ENCODE measurements at regions not wholly inside any gene's neighbourhood (a gene's known extent, or its start where the extent isn't known, plus 50 kb on each side); places are given as distances from the start of the nearest gene placed in this dataset.
"Not testable (repeated sequence)": the region's sequence is repeated elsewhere in the genome, so short reads cannot be mapped to it uniquely, and the experiment has no call there.

DNA sequence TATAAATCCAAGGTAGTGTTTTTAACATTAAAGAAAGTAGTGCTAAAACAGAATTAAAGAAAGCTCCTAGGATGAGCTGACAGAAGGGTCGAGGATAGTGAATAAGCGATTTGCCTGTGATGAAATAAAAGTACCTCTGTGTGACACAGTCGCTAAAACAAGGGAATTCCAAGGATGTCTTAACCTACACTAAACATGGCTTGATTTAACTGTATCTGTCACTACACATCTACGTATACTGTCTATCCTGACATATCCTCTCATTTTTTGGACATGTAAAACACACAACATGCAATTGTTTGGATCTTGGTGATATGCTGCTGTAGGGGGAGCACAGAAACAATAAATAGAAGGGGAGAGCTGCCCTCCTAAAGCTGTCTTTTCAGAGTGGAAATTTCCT, 580.8 kb upstream of the SLC8A1 start:
- ATAC-seq (replicated peaks in 1 of 2) (no peak), DNase-seq (no peak)
- H3K27ac Mint-ChIP-seq = no peak overlapping the region
- peaks cover 1 to 6% of the 10 kb centered on the region in 2 donors for H3K9me3 Mint-ChIP-seq
- H3K36me3 Mint-ChIP-seq (ENCODE audit: insufficient read depth in 2 of 2) = no peaks in the 10 kb centered on the region
- H3K27me3 Mint-ChIP-seq (ENCODE audit: low read depth) = no peaks in the 10 kb centered on the region
- no peaks in the 10 kb centered on the region for H3K4me1 Mint-ChIP-seq (ENCODE audit: low read depth)
- H3K4me3 Mint-ChIP-seq = no peak overlapping the region

DNA sequence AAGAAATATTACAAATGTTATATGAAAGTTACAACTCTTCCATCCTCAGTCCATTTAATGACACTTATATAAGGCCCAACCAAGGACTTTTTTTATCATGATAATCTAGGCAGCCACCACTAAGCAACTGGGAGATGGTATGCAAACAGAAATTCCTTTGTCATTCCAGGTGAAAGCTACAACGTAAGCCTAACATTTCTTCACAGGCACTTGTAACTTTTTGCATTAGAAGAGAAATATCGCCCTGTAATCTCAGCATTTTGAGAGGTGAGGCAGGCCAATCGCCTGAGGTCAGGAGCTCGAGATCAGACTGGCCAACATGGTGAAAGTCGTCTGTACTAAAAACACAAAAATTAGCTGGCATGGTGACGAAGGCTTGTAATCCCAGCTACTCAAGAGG, 581.2 kb upstream of the SLC8A1 start:
- no peak for ATAC-seq (replicated peaks in 1 of 2)
- Mint-ChIP-seq H3K27me3 (ENCODE audit: low read depth) (no peaks in the 10 kb centered on the region), H3K4me3 (no peak overlapping the region), H3K4me1 (ENCODE audit: low read depth) (no peaks in the 10 kb centered on the region), H3K36me3 (ENCODE audit: insufficient read depth in 2 of 2) (no peaks in the 10 kb centered on the region), H3K27ac (no peak overlapping the region), H3K9me3 (peaks cover 1 to 6% of the 10 kb centered on the region in 2 donors)
- DNase-seq = no peak

DNA sequence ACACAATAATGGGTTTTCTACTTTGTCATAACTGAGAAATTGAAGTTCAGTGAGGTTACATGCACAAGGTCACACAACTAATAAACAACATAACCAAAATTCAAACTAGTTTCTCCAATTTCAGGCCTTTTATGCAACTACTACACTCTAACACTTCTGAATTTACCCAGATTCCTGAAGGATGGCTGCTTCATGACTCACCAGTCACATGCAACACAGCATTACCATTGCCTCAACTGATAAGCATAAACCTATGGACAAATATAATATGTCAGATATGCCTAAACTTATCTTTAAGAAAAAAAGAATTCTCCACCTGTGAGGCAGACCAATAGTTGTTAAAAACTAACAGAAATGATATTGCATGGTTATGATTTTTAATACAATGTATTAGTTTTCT, 586.5 kb upstream of the SLC8A1 start:
- H3K9me3 Mint-ChIP-seq = peaks cover 0 to 3% of the 10 kb centered on the region in 2 donors
- H3K27ac Mint-ChIP-seq = no peak overlapping the region
- DNase-seq (no peak), ATAC-seq (replicated peaks in 1 of 2) (no peak)
- H3K4me3 Mint-ChIP-seq = no peak overlapping the region
- H3K4me1 Mint-ChIP-seq (ENCODE audit: low read depth) = no peaks in the 10 kb centered on the region
- H3K27me3 Mint-ChIP-seq (ENCODE audit: low read depth) = no peaks in the 10 kb centered on the region
- no peaks in the 10 kb centered on the region for H3K36me3 Mint-ChIP-seq (ENCODE audit: insufficient read depth in 2 of 2)

DNA sequence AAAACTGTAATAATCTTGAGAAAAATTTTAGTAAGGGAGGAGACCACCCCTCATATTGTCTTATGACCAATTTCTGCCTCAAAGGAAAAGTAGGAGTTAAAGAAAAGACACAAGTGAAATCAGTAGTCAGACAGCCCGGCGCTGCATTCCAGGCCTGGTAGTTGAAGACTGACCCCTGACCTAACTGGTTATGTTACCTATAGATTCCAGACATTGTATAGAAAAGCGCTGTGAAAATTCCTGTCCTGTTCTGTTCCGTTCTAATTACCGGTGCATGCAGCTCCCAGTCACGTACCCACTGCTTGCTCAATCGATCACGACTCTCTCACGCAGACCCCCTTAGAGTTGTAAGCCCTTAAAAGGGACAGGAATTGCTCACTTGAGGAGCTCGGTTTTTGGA, 587.9 kb upstream of the SLC8A1 start:
- DNase-seq; H3K36me3 Mint-ChIP-seq (ENCODE audit: insufficient read depth in 2 of 2); H3K9me3 Mint-ChIP-seq; H3K4me3 Mint-ChIP-seq; ATAC-seq (replicated peaks in 1 of 2); H3K27me3 Mint-ChIP-seq (ENCODE audit: low read depth); H3K4me1 Mint-ChIP-seq (ENCODE audit: low read depth); H3K27ac Mint-ChIP-seq: not testable (repeated sequence)

DNA sequence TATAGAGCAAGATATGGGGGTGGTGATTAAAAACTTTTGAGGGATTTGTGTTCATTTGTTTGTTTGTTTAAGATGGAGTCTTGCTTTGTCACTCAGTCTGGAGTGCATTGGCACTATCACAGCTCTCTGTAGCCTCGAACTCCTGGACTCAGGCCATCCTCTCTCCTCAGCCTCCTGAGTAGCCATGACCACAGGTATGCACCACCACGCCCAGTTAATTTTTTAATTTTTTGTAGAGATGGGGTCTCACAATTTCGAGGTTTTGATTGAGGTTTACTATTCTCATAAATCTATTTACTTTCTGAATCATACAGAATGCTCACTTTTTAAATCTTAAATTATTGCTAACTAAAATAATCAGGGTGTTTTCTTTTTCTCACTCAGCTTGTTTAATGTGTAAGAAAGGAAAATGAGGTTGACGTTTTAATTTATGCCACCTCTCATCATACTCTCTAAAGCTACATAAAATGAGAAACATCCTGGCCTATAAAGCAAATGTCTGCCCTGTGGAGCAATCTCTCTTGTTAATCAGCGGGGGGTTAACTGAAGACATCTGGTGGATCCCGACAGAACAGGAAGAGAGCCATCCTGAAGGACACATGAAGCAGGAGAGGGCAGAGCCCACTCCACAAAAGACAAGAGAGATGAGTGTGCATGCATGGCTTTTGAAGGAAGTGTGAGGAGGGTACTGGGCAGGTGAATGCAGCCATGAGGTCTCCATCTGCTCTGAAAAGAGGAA, 589.1 kb upstream of the SLC8A1 start:
- peaks cover 3% of the 10 kb centered on the region in 2 donors for H3K9me3 Mint-ChIP-seq
- DNase-seq (no peak), ATAC-seq (replicated peaks in 1 of 2) (no peak)
- no peak overlapping the region for H3K4me3 Mint-ChIP-seq
- H3K4me1 Mint-ChIP-seq (ENCODE audit: low read depth) = no peaks in the 10 kb centered on the region
- H3K36me3 Mint-ChIP-seq (ENCODE audit: insufficient read depth in 2 of 2) = no peaks in the 10 kb centered on the region
- H3K27ac Mint-ChIP-seq = no peak overlapping the region
- no peaks in the 10 kb centered on the region for H3K27me3 Mint-ChIP-seq (ENCODE audit: low read depth)

DNA sequence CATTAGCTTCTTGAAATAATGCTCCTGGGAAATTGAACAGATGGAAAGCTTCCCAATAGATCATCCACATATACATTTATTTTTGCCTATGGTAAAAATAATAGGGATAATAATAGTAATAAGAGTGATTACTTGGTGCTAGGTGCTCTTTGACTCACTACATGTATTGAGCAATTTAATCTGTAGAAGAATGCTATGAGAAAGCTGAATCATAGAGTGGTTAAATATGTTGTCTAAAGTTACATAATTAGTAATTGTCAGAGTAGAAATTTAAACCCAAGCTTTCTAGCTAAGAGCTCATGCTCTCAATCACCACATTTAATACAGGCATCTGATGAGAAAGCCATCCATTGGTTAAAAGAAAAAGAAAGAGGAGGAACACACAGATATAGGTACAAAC, 590.5 kb upstream of the SLC8A1 start:
- no peak overlapping the region for H3K4me3 Mint-ChIP-seq
- DNase-seq (no peak), ATAC-seq (replicated peaks in 1 of 2) (no peak)
- H3K4me1 Mint-ChIP-seq (ENCODE audit: low read depth) = no peaks in the 10 kb centered on the region
- no peaks in the 10 kb centered on the region for H3K36me3 Mint-ChIP-seq (ENCODE audit: insufficient read depth in 2 of 2)
- peaks cover 2 to 3% of the 10 kb centered on the region in 2 donors for H3K9me3 Mint-ChIP-seq
- H3K27ac Mint-ChIP-seq = no peak overlapping the region
- no peaks in the 10 kb centered on the region for H3K27me3 Mint-ChIP-seq (ENCODE audit: low read depth)

DNA sequence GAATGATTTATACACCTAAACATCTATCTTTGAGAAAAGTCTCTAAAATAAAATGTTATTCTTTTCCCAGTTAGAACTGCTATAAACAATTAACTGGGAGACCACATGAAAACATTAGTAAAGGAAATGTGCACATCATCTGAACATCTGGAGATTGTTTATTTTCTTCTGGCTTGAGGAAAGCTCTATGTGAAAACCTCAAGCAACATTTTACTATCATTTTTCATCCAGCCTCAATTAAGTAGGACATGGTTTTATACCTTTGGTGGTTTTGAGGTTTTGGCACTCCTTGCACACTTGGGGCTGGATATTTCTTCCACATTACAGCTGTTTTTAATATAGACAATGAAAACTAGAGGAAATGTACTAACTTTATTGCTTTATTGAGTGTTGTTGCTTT, 609.5 kb upstream of the SLC8A1 start:
- H3K36me3 Mint-ChIP-seq (ENCODE audit: insufficient read depth in 2 of 2) = no peaks in the 10 kb centered on the region
- H3K4me1 Mint-ChIP-seq (ENCODE audit: low read depth) = no peaks in the 10 kb centered on the region
- DNase-seq (no peak), ATAC-seq (replicated peaks in 1 of 2) (no peak)
- H3K27me3 Mint-ChIP-seq (ENCODE audit: low read depth) = no peaks in the 10 kb centered on the region
- no peak overlapping the region for H3K4me3 Mint-ChIP-seq
- no peak overlapping the region for H3K27ac Mint-ChIP-seq
- peaks cover 0 to 3% of the 10 kb centered on the region in 2 donors for H3K9me3 Mint-ChIP-seq

DNA sequence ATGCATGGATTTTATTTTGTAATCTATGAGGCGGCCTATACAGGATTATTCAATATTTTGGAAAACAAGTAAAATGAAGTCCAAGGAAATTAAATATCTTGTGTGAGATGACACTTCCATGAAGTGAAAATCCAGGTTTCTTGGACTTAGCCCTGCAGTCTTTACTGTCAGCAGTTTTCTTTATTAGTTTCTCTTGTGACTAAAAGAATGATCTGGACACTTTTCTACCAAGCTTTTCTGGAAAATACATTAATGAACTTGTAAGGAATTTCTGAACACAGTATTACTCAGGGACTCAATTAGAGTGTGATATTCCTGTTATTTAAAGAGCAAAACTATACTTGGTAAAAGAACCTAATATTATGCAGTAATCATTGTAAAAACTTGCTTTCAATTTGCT, 610.4 kb upstream of the SLC8A1 start:
- Mint-ChIP-seq H3K27me3 (ENCODE audit: low read depth) (no peaks in the 10 kb centered on the region), H3K36me3 (ENCODE audit: insufficient read depth in 2 of 2) (no peaks in the 10 kb centered on the region), H3K4me3 (no peak overlapping the region), H3K4me1 (ENCODE audit: low read depth) (no peaks in the 10 kb centered on the region), H3K9me3 (peaks cover 0 to 2% of the 10 kb centered on the region in 2 donors), H3K27ac (no peak overlapping the region)
- DNase-seq (no peak), ATAC-seq (replicated peaks in 1 of 2) (no peak)

DNA sequence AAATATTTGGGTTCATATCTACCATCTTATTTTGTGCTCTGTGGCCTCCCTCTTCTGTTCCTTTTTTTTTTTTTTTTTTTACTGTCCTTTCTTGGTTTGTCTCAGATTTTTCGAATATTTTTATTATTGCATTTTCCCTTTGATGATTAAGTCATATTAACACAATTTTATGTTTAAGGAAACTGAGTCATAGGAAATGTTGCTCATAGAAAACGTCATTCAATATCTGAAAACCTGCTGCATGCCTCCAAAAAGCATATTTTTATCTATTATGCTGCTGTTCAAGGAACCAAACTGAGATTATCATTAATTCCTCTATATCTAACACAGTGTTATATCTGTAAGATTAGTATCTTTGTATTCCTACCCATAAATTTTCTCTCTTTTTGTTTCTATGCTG, 614.3 kb upstream of the SLC8A1 start:
- Mint-ChIP-seq H3K27ac (no peak overlapping the region), H3K36me3 (ENCODE audit: insufficient read depth in 2 of 2) (no peaks in the 10 kb centered on the region), H3K9me3 (no peaks in the 10 kb centered on the region), H3K4me1 (ENCODE audit: low read depth) (no peaks in the 10 kb centered on the region), H3K4me3 (no peak overlapping the region), H3K27me3 (ENCODE audit: low read depth) (no peaks in the 10 kb centered on the region)
- DNase-seq = no peak
- no peak for ATAC-seq (replicated peaks in 1 of 2)

DNA sequence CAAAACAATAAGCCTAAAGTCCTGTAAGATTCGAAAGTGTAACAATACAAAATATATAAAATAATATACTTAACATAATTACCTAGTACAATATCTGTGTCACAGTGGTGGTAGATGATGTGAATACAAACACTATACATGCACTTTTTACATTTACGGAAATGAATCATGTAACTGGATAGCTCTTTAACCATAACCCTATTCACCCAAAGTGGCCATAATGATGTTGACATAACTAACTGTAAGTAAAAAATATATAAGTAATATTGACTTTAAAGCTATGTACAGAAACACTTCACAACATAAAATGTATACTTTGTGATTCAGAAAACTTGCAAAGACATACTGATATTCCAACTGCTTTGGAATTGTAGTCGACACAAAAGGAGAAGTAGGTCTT, 616.9 kb upstream of the SLC8A1 start:
- H3K9me3 Mint-ChIP-seq = no peaks in the 10 kb centered on the region
- H3K27me3 Mint-ChIP-seq (ENCODE audit: low read depth) = no peaks in the 10 kb centered on the region
- ATAC-seq (replicated peaks in 1 of 2) (no peak), DNase-seq (no peak)
- no peaks in the 10 kb centered on the region for H3K4me1 Mint-ChIP-seq (ENCODE audit: low read depth)
- no peak overlapping the region for H3K4me3 Mint-ChIP-seq
- H3K36me3 Mint-ChIP-seq (ENCODE audit: insufficient read depth in 2 of 2) = no peaks in the 10 kb centered on the region
- H3K27ac Mint-ChIP-seq = no peak overlapping the region

DNA sequence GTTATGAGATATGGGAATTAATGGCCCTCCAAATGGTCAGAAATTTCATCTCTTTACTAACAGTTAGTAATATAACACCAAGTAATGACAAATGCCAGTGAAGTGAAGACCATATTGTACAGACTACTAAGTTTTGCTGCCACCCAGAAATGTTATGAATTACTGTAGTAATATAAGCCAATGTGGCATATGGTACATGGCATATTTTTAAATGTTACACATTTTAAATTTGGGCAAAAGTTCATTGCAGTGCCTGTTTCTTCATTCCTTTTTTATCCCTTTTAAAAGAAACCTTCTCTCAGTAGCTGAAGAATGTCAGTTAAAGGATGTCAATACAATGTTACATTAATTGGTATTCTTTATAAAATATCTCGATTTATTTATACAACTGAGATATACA, 626.5 kb upstream of the SLC8A1 start:
- no peak overlapping the region for H3K4me3 Mint-ChIP-seq
- H3K4me1 Mint-ChIP-seq (ENCODE audit: low read depth) = no peaks in the 10 kb centered on the region
- H3K36me3 Mint-ChIP-seq (ENCODE audit: insufficient read depth in 2 of 2) = no peaks in the 10 kb centered on the region
- no peaks in the 10 kb centered on the region for H3K27me3 Mint-ChIP-seq (ENCODE audit: low read depth)
- peaks cover 0 to 3% of the 10 kb centered on the region in 2 donors for H3K9me3 Mint-ChIP-seq
- H3K27ac Mint-ChIP-seq = no peak overlapping the region
- no peak for DNase-seq
- ATAC-seq (replicated peaks in 1 of 2) = no peak

DNA sequence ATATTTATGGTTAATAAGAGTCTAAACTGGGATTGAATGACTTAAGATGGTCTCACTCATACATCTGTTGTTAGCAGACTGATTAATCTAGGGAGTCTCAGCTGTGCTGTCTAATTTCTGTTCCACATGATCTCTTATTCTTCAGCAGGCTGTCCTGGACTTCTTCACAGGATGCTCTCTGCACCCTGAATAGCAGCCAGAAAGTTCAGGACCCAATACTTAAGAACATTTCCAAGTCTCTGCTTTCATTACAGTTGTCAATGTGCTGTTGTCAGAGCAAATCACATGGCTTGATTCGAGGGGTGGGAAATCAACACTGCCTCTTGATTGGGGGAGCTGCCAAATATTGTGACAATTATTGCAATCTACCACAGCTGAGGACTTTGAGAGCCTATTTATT, 627.1 kb upstream of the SLC8A1 start:
- Mint-ChIP-seq H3K4me3 (no peak overlapping the region), H3K27ac (no peak overlapping the region), H3K9me3 (peaks cover 0 to 5% of the 10 kb centered on the region in 2 donors), H3K27me3 (ENCODE audit: low read depth) (no peaks in the 10 kb centered on the region), H3K36me3 (ENCODE audit: insufficient read depth in 2 of 2) (no peaks in the 10 kb centered on the region), H3K4me1 (ENCODE audit: low read depth) (no peaks in the 10 kb centered on the region)
- no peak for DNase-seq
- ATAC-seq (replicated peaks in 1 of 2) = no peak

DNA sequence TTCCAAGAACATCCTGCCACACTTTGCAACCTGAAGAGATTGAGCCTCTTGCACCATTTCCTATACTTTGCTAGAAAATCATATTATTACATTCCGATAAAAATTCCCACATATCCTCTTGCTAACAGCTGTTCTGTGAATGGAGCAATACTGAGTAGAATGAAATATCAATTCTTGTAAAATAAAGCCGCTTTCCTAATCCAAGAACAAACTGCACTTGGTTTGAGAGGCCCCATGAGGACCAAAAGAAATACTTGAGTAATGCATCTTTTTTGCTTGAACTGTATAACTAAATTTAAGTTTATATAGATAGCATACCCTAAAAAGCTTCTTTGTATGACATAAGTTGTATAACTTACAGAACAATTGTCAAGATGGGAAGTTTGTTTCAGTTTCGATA, 632.4 kb upstream of the SLC8A1 start:
- DNase-seq (no peak), ATAC-seq (replicated peaks in 1 of 2) (no peak)
- H3K27ac Mint-ChIP-seq = no peak overlapping the region
- H3K4me1 Mint-ChIP-seq (ENCODE audit: low read depth) = no peaks in the 10 kb centered on the region
- H3K9me3 Mint-ChIP-seq = peaks cover 2 to 7% of the 10 kb centered on the region in 2 donors
- no peaks in the 10 kb centered on the region for H3K36me3 Mint-ChIP-seq (ENCODE audit: insufficient read depth in 2 of 2)
- no peaks in the 10 kb centered on the region for H3K27me3 Mint-ChIP-seq (ENCODE audit: low read depth)
- no peak overlapping the region for H3K4me3 Mint-ChIP-seq

DNA sequence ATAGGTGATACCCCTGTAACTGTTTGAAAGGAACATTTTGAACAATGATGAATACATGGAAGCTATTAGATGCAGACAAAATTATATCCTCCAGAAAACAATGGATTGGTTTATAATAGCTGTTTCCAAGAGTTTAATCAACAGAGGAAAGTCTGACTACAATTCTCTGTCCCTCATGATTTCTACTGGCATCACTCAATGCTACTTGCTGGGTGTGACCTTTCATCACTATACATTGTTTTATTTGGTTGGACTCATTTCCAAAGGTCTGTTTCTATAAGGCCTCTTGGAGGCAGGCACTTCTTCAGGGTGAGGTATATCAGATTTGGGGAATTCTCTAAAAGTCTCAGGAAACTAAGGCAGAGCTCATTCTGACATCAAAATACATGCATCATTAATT, 636.1 kb upstream of the SLC8A1 start:
- Mint-ChIP-seq H3K36me3 (ENCODE audit: insufficient read depth in 2 of 2) (no peaks in the 10 kb centered on the region), H3K27ac (no peak overlapping the region), H3K4me1 (ENCODE audit: low read depth) (no peaks in the 10 kb centered on the region), H3K9me3 (peaks cover 2 to 9% of the 10 kb centered on the region in 2 donors), H3K4me3 (no peak overlapping the region), H3K27me3 (ENCODE audit: low read depth) (no peaks in the 10 kb centered on the region)
- DNase-seq (no peak), ATAC-seq (replicated peaks in 1 of 2) (no peak)

All from activated T-cell treated with anti-CD3 and anti-CD28 coated beads, Interleukin-2, amount 50 U/mL, for 72 hours (primary cell).